ENCODE measurements at regions not wholly inside any gene's neighbourhood (a gene's known extent, or its start where the extent isn't known, plus 50 kb on each side); places are given as distances from the start of the nearest gene placed in this dataset.

DNA sequence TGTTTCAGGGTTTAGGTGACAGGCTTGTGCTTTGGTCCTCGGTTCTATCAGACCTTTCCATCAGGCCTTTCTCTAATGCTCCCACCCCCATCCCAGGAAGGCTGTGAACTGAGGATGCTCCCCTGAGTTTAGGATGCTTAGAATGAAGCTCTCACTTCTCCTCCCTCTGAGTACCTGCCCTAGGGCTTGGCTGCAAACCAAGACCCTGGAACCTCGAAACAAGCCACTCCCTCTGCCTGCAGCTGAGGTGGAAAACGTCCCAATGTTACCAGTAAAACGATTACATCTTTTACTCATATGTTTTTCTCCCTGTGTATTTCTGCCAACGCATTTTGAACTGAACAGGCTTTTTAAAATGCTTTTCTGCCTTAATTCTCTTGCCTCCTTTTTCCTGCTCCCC is 54.5 kb upstream of the BMAL1 start:
- TF ChIP-seq, protein P1, sequence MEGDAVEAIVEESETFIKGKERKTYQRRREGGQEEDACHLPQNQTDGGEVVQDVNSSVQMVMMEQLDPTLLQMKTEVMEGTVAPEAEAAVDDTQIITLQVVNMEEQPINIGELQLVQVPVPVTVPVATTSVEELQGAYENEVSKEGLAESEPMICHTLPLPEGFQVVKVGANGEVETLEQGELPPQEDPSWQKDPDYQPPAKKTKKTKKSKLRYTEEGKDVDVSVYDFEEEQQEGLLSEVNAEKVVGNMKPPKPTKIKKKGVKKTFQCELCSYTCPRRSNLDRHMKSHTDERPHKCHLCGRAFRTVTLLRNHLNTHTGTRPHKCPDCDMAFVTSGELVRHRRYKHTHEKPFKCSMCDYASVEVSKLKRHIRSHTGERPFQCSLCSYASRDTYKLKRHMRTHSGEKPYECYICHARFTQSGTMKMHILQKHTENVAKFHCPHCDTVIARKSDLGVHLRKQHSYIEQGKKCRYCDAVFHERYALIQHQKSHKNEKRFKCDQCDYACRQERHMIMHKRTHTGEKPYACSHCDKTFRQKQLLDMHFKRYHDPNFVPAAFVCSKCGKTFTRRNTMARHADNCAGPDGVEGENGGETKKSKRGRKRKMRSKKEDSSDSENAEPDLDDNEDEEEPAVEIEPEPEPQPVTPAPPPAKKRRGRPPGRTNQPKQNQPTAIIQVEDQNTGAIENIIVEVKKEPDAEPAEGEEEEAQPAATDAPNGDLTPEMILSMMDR (tag by site-specific recombination; IDR thresholded peaks at IDR 0.05) = no peak
- TF ChIP-seq, protein P2, sequence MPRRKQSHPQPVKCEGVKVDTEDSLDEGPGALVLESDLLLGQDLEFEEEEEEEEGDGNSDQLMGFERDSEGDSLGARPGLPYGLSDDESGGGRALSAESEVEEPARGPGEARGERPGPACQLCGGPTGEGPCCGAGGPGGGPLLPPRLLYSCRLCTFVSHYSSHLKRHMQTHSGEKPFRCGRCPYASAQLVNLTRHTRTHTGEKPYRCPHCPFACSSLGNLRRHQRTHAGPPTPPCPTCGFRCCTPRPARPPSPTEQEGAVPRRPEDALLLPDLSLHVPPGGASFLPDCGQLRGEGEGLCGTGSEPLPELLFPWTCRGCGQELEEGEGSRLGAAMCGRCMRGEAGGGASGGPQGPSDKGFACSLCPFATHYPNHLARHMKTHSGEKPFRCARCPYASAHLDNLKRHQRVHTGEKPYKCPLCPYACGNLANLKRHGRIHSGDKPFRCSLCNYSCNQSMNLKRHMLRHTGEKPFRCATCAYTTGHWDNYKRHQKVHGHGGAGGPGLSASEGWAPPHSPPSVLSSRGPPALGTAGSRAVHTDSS (tag by site-specific recombination; IDR thresholded peaks at IDR 0.05) = no peak
- TF ChIP-seq YY2 (tag by site-specific recombination; IDR thresholded peaks at IDR 0.05) = no peak

Data from HEK293 (cell line).